ENCODE measurements at regions not wholly inside any gene's neighbourhood (a gene's known extent, or its start where the extent isn't known, plus 50 kb on each side); places are given as distances from the start of the nearest gene placed in this dataset.

DNA sequence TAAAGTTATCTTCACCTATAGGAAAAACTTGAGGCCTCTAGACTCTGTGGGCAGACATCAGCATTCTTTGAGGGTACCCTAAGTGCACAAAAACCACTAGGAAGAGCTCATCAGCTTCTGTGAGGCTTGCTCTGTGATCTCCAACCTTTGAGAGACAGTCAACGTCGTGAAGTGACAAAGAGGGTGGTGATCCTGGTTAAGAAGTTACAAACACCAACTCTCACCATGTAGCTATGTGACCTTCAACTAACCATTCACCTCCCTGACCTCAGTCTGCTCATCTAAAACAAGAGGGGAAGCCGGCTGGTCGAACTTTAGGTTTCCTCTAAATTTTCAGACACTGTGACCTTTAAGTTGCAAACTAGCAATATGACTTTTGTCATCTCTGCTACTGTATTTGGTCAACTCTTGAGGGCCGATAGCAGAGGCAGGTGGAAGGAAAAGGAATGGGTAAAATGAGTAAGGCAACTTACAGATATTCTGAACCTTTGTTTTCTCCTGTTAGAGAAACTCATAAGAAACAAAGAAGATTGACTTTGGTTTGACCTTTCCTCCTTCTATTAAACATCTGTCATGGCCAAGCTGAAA, 103.2 kb upstream of the PARP11 start:
- intact Hi-C loops (cut with micrococcal nuclease; ENCODE audit: unreplicated experiment): no loop called here
- Histone ChIP-seq H3K27ac (ENCODE audit: low read depth, low read length, poor library complexity, severe bottlenecking) (no peak overlapping the region), H3K9me3 (ENCODE audit: low read length) (no peaks in the 10 kb centered on the region), H3K9me2 (ENCODE audit: insufficient read depth, low read length) (no peaks in the 10 kb centered on the region), H4K20me1 (ENCODE audit: insufficient read depth, low read length) (no peaks in the 10 kb centered on the region), H3K4me2 (ENCODE audit: low read length) (no peak overlapping the region), H3K79me2 (ENCODE audit: insufficient read depth, low read depth, low read length) (no peaks in the 10 kb centered on the region), H2AFZ (ENCODE audit: low read length) (no peak overlapping the region), H3K36me3 (ENCODE audit: insufficient read depth, low read length) (no peaks in the 10 kb centered on the region), H3K4me1 (ENCODE audit: insufficient read depth, low read length, poor library complexity, severe bottlenecking) (no peaks in the 10 kb centered on the region), H3K4me3 (ENCODE audit: low read depth, low read length, poor library complexity, severe bottlenecking) (no peak overlapping the region)
- CTCF ChIA-PET (ENCODE audit: unreplicated experiment): no interaction called here
- DNase-seq (ENCODE audit: low spot score): no peak
- TF ChIP-seq, protein P1, sequence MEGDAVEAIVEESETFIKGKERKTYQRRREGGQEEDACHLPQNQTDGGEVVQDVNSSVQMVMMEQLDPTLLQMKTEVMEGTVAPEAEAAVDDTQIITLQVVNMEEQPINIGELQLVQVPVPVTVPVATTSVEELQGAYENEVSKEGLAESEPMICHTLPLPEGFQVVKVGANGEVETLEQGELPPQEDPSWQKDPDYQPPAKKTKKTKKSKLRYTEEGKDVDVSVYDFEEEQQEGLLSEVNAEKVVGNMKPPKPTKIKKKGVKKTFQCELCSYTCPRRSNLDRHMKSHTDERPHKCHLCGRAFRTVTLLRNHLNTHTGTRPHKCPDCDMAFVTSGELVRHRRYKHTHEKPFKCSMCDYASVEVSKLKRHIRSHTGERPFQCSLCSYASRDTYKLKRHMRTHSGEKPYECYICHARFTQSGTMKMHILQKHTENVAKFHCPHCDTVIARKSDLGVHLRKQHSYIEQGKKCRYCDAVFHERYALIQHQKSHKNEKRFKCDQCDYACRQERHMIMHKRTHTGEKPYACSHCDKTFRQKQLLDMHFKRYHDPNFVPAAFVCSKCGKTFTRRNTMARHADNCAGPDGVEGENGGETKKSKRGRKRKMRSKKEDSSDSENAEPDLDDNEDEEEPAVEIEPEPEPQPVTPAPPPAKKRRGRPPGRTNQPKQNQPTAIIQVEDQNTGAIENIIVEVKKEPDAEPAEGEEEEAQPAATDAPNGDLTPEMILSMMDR (conservative IDR thresholded peaks at IDR 0.05; ENCODE audit: low read length): no peak
- TF ChIP-seq EZH2phosphoT487 (IDR thresholded peaks at IDR 0.05; ENCODE audit: borderline replicate concordance, low read depth, low read length): no peak
- POLR2A ChIA-PET: no interaction called here
- BruUV-seq (replicated peaks): no TSS peak

DNA sequence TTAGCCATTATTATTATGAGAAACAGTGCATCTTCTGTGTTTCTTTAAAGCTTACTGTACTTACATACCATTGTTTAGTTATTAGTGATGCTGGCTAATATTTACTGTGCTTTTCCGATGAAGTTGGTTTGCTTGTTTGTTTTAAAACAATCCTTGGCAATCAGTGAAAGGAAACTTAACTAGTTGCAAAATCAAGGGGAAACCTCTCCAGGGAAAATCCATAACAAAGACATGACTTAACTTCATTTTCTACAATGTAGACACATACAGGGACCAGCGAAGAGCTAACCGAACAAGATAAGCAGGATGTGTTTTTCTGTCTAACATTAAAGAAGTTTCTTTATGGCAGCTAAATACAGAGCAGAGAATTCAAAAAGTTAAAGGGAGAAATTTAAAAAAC, 102.5 kb upstream of the PARP11 start:
- Histone ChIP-seq H3K27ac (ENCODE audit: low read depth, low read length, poor library complexity, severe bottlenecking) (no peak overlapping the region), H3K4me2 (ENCODE audit: low read length) (no peak overlapping the region), H3K9me2 (ENCODE audit: insufficient read depth, low read length) (no peaks in the 10 kb centered on the region), H3K36me3 (ENCODE audit: insufficient read depth, low read length) (no peaks in the 10 kb centered on the region), H3K9me3 (ENCODE audit: low read length) (no peaks in the 10 kb centered on the region), H3K79me2 (ENCODE audit: insufficient read depth, low read depth, low read length) (no peaks in the 10 kb centered on the region), H4K20me1 (ENCODE audit: insufficient read depth, low read length) (no peaks in the 10 kb centered on the region), H3K4me3 (ENCODE audit: low read depth, low read length, poor library complexity, severe bottlenecking) (no peak overlapping the region), H2AFZ (ENCODE audit: low read length) (no peak overlapping the region), H3K4me1 (ENCODE audit: insufficient read depth, low read length, poor library complexity, severe bottlenecking) (no peaks in the 10 kb centered on the region)
- POLR2A ChIA-PET: no interaction called here
- BruUV-seq (replicated peaks): no TSS peak
- DNase-seq (ENCODE audit: low spot score): no peak
- no peak for TF ChIP-seq EZH2phosphoT487 (IDR thresholded peaks at IDR 0.05; ENCODE audit: borderline replicate concordance, low read depth, low read length)
- TF ChIP-seq, protein P1 (conservative IDR thresholded peaks at IDR 0.05; ENCODE audit: low read length): no peak
- CTCF ChIA-PET (ENCODE audit: unreplicated experiment): no interaction called here
- intact Hi-C loops (cut with micrococcal nuclease; ENCODE audit: unreplicated experiment): no loop called here

DNA sequence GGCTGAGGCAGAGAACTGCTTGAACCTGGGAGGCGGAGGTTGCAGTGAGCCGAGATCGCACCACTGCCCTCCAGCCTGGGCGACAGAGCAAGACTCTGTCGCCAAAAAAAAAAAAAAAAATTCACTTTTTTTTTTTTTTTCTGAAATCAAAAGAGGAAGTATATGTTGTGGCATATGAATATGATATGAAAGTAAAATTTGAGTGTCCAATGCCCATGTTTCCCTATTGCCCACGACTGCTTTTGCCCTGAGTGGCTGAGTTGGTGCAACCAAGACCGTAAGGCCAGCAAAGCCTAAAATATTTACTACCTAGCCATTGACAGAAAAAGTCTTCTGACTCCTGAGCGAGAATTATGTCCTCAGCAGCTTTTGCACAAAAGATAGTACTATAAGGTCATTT, 101.7 kb upstream of the PARP11 start:
- H3K27ac ChIP-seq (ENCODE audit: low read depth, low read length, poor library complexity, severe bottlenecking): no peak overlapping the region
- BruUV-seq (replicated peaks): no TSS peak
- intact Hi-C loops (cut with micrococcal nuclease; ENCODE audit: unreplicated experiment): no loop called here
- H3K4me2 ChIP-seq (ENCODE audit: low read length): no peak overlapping the region
- no peak overlapping the region for H2AFZ ChIP-seq (ENCODE audit: low read length)
- H3K36me3 ChIP-seq (ENCODE audit: insufficient read depth, low read length): no peaks in the 10 kb centered on the region
- ChIA-PET CTCF (ENCODE audit: unreplicated experiment) (no interaction called here), POLR2A (no interaction called here)
- DNase-seq (ENCODE audit: low spot score): no peak
- H3K9me2 ChIP-seq (ENCODE audit: insufficient read depth, low read length): no peaks in the 10 kb centered on the region
- H3K4me3 ChIP-seq (ENCODE audit: low read depth, low read length, poor library complexity, severe bottlenecking): no peak overlapping the region
- TF ChIP-seq, protein P1 (conservative IDR thresholded peaks at IDR 0.05; ENCODE audit: low read length): no peak
- TF ChIP-seq EZH2phosphoT487 (IDR thresholded peaks at IDR 0.05; ENCODE audit: borderline replicate concordance, low read depth, low read length): no peak
- no peaks in the 10 kb centered on the region for H3K79me2 ChIP-seq (ENCODE audit: insufficient read depth, low read depth, low read length)
- no peaks in the 10 kb centered on the region for H3K9me3 ChIP-seq (ENCODE audit: low read length)
- no peaks in the 10 kb centered on the region for H3K4me1 ChIP-seq (ENCODE audit: insufficient read depth, low read length, poor library complexity, severe bottlenecking)
- no peaks in the 10 kb centered on the region for H4K20me1 ChIP-seq (ENCODE audit: insufficient read depth, low read length)
